Body of pancreas (tissue), 4 donors: ENCODE measurements at regions not wholly inside any gene's neighbourhood (a gene's known extent, or its start where the extent isn't known, plus 50 kb on each side); places are given as distances from the start of the nearest gene placed in this dataset.

Experiments used
- POLR2A ChIP-seq, 3 donors: fragments of 450-650 bp; IDR thresholded peaks; one replicate each; pipeline ENCODE4 v1.6.1; 2016; ENCODE audit warnings: antibody characterized with exemption in 3 of 3, mild to moderate bottlenecking in 2 of 3
- TF ChIP-seq, protein P1 (sequence below), 7 experiments: fragments of 450-650 bp in 4 of 7; fragments of 200-600 bp in 3 of 7; sonication (generic) in 3 of 7; IDR thresholded peaks; one replicate each; pipeline ENCODE4 v1.5.1; 2016 to 2019; ENCODE audit warnings: antibody characterized with exemption in 7 of 7

DNA sequence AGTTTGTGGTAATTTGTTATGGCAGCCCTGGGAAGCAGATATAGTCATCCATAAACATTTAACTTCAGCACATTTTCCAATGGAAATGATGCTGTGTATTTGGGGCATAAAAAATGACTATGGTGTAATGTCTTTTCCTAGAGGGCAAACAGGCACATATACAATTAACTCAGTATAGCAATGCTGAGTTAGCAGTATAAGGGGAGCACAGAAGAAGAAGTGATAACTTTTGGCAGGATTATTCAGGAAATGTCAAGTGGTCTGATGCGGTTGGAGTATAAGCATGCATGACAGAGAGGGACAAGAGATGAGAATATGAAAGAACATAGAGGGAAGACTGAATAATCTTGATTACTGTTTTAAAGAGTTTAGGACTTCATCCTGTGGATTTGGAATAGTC lies 55.3 kb upstream of the PRKD1 start:
- TF ChIP-seq, protein P1, sequence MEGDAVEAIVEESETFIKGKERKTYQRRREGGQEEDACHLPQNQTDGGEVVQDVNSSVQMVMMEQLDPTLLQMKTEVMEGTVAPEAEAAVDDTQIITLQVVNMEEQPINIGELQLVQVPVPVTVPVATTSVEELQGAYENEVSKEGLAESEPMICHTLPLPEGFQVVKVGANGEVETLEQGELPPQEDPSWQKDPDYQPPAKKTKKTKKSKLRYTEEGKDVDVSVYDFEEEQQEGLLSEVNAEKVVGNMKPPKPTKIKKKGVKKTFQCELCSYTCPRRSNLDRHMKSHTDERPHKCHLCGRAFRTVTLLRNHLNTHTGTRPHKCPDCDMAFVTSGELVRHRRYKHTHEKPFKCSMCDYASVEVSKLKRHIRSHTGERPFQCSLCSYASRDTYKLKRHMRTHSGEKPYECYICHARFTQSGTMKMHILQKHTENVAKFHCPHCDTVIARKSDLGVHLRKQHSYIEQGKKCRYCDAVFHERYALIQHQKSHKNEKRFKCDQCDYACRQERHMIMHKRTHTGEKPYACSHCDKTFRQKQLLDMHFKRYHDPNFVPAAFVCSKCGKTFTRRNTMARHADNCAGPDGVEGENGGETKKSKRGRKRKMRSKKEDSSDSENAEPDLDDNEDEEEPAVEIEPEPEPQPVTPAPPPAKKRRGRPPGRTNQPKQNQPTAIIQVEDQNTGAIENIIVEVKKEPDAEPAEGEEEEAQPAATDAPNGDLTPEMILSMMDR (IDR thresholded peaks at IDR 0.05) = no peak
- no peak for TF ChIP-seq POLR2A (IDR thresholded peaks at IDR 0.05)
